Ishikawa (cell line): ENCODE measurements at regions not wholly inside any gene's neighbourhood (a gene's known extent, or its start where the extent isn't known, plus 50 kb on each side); places are given as distances from the start of the nearest gene placed in this dataset.

Experiments used
- CEBPB ChIP-seq: IDR thresholded peaks from 2 replicates; pipeline ENCODE4 v1.6.1; 2012
- CREB1 ChIP-seq: IDR thresholded peaks from 2 replicates; pipeline ENCODE4 v1.6.1; 2012; ENCODE audit warnings: low read depth
- EGR1 ChIP-seq: IDR thresholded peaks from 2 replicates; pipeline ENCODE4 v1.6.1; 2012
- EP300 ChIP-seq: IDR thresholded peaks from 2 replicates; pipeline ENCODE4 v1.6.1; 2012; ENCODE audit warnings: borderline replicate concordance
- FOXM1 ChIP-seq: IDR thresholded peaks from 2 replicates; pipeline ENCODE4 v1.6.1; 2012; ENCODE audit warnings: low read depth, borderline replicate concordance
- NFIC ChIP-seq: IDR thresholded peaks from 2 replicates; pipeline ENCODE4 v1.6.1; 2012
- RAD21 ChIP-seq: IDR thresholded peaks from 2 replicates; pipeline ENCODE4 v1.6.1; 2012; ENCODE audit warnings: low read depth
- REST ChIP-seq: IDR thresholded peaks from 2 replicates; pipeline ENCODE4 v1.6.1; 2012; ENCODE audit warnings: low read depth, mild to moderate bottlenecking
- TAF1 ChIP-seq: IDR thresholded peaks from 2 replicates; pipeline ENCODE4 v1.6.1; 2012; ENCODE audit warnings: low read depth, mild to moderate bottlenecking
- TCF12 ChIP-seq: IDR thresholded peaks from 2 replicates; pipeline ENCODE4 v1.6.1; 2012; ENCODE audit warnings: low read depth
- TEAD4 ChIP-seq: IDR thresholded peaks from 2 replicates; pipeline ENCODE4 v1.6.1; 2012
- YY1 ChIP-seq: IDR thresholded peaks from 2 replicates; pipeline ENCODE4 v1.6.1; 2012; ENCODE audit warnings: low read depth
- ZBTB7A ChIP-seq: IDR thresholded peaks from 2 replicates; pipeline ENCODE4 v1.6.1; 2012; ENCODE audit warnings: low read depth
- TF ChIP-seq, protein P1 (sequence below): IDR thresholded peaks from 2 replicates; pipeline ENCODE4 v1.6.1; 2012
- TF ChIP-seq, protein P2 (sequence below): IDR thresholded peaks from 2 replicates; pipeline ENCODE4 v1.6.1; 2012

- TF ChIP-seq FOXM1 (no peak), CREB1 (no peak), ZBTB7A (no peak), TCF12 (no peak), YY1 (no peak), TEAD4 (no peak), RAD21 (no peak), REST (no peak), TAF1 (no peak), EP300 (no peak), NFIC (no peak)
- TF ChIP-seq, protein P1, sequence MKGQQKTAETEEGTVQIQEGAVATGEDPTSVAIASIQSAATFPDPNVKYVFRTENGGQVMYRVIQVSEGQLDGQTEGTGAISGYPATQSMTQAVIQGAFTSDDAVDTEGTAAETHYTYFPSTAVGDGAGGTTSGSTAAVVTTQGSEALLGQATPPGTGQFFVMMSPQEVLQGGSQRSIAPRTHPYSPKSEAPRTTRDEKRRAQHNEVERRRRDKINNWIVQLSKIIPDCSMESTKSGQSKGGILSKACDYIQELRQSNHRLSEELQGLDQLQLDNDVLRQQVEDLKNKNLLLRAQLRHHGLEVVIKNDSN, result no peak
- TF ChIP-seq, protein P2, sequence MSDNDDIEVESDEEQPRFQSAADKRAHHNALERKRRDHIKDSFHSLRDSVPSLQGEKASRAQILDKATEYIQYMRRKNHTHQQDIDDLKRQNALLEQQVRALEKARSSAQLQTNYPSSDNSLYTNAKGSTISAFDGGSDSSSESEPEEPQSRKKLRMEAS, result no peak
Measured at GRCh38 chr3:159914426-159914825, 74.2 kb upstream of the IL12A start.

DNA sequence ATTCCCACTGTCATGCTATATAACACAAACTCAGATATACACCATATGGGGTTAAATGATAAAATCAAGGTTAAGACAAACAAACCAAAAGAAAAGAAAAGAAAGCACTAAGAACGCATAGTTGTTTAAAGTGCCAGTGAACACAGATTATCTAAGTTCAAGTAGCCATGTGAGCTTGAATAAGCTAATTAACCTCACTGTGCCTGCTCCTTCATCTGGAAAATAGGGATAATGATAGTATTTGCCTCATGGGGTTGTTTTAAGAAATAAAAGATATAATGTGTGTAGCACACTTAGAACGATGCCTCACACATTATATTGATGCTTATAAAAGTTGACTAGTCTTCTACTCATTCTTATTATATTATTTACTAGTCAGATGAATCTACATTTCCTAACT, 72.6 kb upstream of the IL12A start:
- TF ChIP-seq CREB1 (no peak), REST (no peak), TCF12 (no peak), TEAD4 (no peak), CEBPB (no peak), EGR1 (no peak), NFIC (no peak), RAD21 (no peak)

GRCh38 chr3:159917141-159917540, 71.5 kb upstream of the IL12A start:
- no peak for TF ChIP-seq TEAD4
- TF ChIP-seq RAD21, result no peak
- no peak for TF ChIP-seq EGR1
- TF ChIP-seq REST, result no peak
- TF ChIP-seq, protein P1, result no peak
- no peak for TF ChIP-seq TAF1
- no peak for TF ChIP-seq YY1
- TF ChIP-seq TCF12, result no peak
- TF ChIP-seq FOXM1, result no peak
- TF ChIP-seq, protein P2, result no peak
- no peak for TF ChIP-seq ZBTB7A
- no peak for TF ChIP-seq CREB1
- no peak for TF ChIP-seq CEBPB
- TF ChIP-seq NFIC, result no peak
- TF ChIP-seq EP300, result no peak

- TF ChIP-seq EP300, result no peak
- TF ChIP-seq EGR1, result no peak
- TF ChIP-seq, protein P2, result no peak
- TF ChIP-seq NFIC, result no peak
- no peak for TF ChIP-seq FOXM1
- no peak for TF ChIP-seq TAF1
- TF ChIP-seq, protein P1, result no peak
- no peak for TF ChIP-seq CEBPB
- no peak for TF ChIP-seq REST
Measured at GRCh38 chr3:159919873-159920272, 68.8 kb upstream of the IL12A start.
